ENCODE measurements at regions not wholly inside any gene's neighbourhood (a gene's known extent, or its start where the extent isn't known, plus 50 kb on each side); places are given as distances from the start of the nearest gene placed in this dataset.

DNA sequence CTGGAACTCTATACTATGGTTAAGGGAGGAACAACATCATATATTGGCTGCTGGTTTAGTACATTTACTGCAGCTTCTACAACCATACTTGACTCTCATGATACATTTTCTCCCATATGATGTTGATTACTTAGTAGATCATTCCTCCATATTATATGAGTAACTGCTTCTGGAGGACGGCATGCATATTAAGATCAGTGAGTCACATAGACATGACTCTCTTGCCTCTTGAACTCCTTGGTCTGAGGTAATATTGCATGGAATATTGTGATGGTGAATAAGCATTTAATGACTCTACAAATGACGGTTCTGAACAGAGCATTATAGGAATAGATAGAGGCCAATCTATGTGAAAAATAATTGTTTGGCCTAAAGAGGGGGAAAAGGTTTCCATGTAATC lies 418.8 kb upstream of the SPHKAP start:
- Mint-ChIP-seq H3K9me3 (ENCODE audit: low read depth) (peaks cover 3% of the 10 kb centered on the region), H3K27ac (no peak overlapping the region), H3K4me3 (ENCODE audit: low read depth) (no peak overlapping the region), H3K36me3 (ENCODE audit: insufficient read depth) (no peaks in the 10 kb centered on the region), H3K27me3 (no peaks in the 10 kb centered on the region), H3K4me1 (ENCODE audit: low read depth) (no peaks in the 10 kb centered on the region)
- no peak for DNase-seq (ENCODE audit: low spot score, unreplicated experiment)
- TF ChIP-seq, protein P1, sequence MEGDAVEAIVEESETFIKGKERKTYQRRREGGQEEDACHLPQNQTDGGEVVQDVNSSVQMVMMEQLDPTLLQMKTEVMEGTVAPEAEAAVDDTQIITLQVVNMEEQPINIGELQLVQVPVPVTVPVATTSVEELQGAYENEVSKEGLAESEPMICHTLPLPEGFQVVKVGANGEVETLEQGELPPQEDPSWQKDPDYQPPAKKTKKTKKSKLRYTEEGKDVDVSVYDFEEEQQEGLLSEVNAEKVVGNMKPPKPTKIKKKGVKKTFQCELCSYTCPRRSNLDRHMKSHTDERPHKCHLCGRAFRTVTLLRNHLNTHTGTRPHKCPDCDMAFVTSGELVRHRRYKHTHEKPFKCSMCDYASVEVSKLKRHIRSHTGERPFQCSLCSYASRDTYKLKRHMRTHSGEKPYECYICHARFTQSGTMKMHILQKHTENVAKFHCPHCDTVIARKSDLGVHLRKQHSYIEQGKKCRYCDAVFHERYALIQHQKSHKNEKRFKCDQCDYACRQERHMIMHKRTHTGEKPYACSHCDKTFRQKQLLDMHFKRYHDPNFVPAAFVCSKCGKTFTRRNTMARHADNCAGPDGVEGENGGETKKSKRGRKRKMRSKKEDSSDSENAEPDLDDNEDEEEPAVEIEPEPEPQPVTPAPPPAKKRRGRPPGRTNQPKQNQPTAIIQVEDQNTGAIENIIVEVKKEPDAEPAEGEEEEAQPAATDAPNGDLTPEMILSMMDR (IDR thresholded peaks at IDR 0.05; ENCODE audit: unreplicated experiment), result no peak

DNA sequence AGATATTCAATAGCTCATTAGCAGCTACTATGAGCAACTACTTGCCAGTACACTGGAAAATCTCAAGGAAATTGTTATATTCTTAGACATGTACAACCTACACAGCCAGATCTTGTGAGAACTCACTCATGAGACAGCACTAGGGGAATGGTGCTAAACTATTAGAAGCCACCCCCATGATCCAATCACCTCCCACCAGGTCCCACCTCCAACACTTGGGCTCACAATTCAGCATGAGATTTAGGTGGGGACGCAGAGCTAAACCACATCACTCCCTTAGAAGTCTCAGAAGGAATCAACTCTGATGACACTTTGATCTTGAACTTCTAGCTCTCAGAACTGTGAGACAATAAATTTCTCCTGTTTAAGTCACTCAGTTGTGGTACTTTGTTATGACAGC lies 418.3 kb upstream of the SPHKAP start:
- TF ChIP-seq, protein P1 (IDR thresholded peaks at IDR 0.05; ENCODE audit: unreplicated experiment), result no peak
- no peak overlapping the region for H3K4me3 Mint-ChIP-seq (ENCODE audit: low read depth)
- H3K4me1 Mint-ChIP-seq (ENCODE audit: low read depth), result peaks cover 2% of the 10 kb centered on the region
- DNase-seq (ENCODE audit: low spot score, unreplicated experiment), result no peak
- no peak overlapping the region for H3K27ac Mint-ChIP-seq
- peaks cover 3% of the 10 kb centered on the region for H3K9me3 Mint-ChIP-seq (ENCODE audit: low read depth)
- H3K27me3 Mint-ChIP-seq, result no peaks in the 10 kb centered on the region
- H3K36me3 Mint-ChIP-seq (ENCODE audit: insufficient read depth), result no peaks in the 10 kb centered on the region

DNA sequence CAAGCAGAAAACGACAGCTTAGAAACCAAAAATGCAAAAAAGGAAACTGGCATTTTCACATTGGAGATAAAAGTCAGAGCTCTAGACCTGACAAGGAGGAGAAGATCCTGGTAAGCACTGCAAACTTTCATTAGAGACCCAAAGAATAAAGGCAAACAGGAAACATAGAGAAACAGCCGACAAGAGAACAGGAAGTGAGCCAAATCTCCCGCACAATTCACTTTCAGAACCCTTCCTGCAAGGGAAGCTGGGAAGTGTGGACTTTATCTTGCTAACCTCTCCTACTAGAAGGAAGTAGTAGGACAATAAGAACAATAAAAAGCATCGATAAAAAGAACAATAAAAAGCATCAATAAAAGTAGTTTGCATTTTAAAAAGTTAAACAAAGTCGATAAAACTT lies 417.8 kb upstream of the SPHKAP start:
- H3K27ac Mint-ChIP-seq, result no peak overlapping the region
- H3K36me3 Mint-ChIP-seq (ENCODE audit: insufficient read depth), result no peaks in the 10 kb centered on the region
- no peaks in the 10 kb centered on the region for H3K27me3 Mint-ChIP-seq
- TF ChIP-seq, protein P1 (IDR thresholded peaks at IDR 0.05; ENCODE audit: unreplicated experiment), result no peak
- no peak for DNase-seq (ENCODE audit: low spot score, unreplicated experiment)
- H3K9me3 Mint-ChIP-seq (ENCODE audit: low read depth), result peaks cover 3% of the 10 kb centered on the region
- peaks cover 2% of the 10 kb centered on the region for H3K4me1 Mint-ChIP-seq (ENCODE audit: low read depth)
- no peak overlapping the region for H3K4me3 Mint-ChIP-seq (ENCODE audit: low read depth)

GRCh38 chr2:228597032-228597431 lies 415.5 kb upstream of the SPHKAP start:
- TF ChIP-seq, protein P1 (IDR thresholded peaks at IDR 0.05; ENCODE audit: unreplicated experiment), result no peak
- Mint-ChIP-seq H3K4me1 (ENCODE audit: low read depth) (peaks cover 2% of the 10 kb centered on the region), H3K36me3 (ENCODE audit: insufficient read depth) (no peaks in the 10 kb centered on the region), H3K27ac (no peak overlapping the region), H3K27me3 (no peaks in the 10 kb centered on the region), H3K4me3 (ENCODE audit: low read depth) (no peak overlapping the region), H3K9me3 (ENCODE audit: low read depth) (peaks cover 3% of the 10 kb centered on the region)
- no peak for DNase-seq (ENCODE audit: low spot score, unreplicated experiment)

- no peaks in the 10 kb centered on the region for H3K36me3 Mint-ChIP-seq (ENCODE audit: insufficient read depth)
- H3K27ac Mint-ChIP-seq, result no peak overlapping the region
- peaks cover 2% of the 10 kb centered on the region for H3K4me1 Mint-ChIP-seq (ENCODE audit: low read depth)
- TF ChIP-seq, protein P1 (IDR thresholded peaks at IDR 0.05; ENCODE audit: unreplicated experiment), result no peak
- H3K9me3 Mint-ChIP-seq (ENCODE audit: low read depth), result peaks cover 5% of the 10 kb centered on the region
- no peaks in the 10 kb centered on the region for H3K27me3 Mint-ChIP-seq
- no peak overlapping the region for H3K4me3 Mint-ChIP-seq (ENCODE audit: low read depth)
- DNase-seq (ENCODE audit: low spot score, unreplicated experiment), result no peak
Measured at GRCh38 chr2:228594012-228594411, 412.5 kb upstream of the SPHKAP start.

All from progenitor cell of endocrine pancreas (in vitro differentiated cells).